ENCODE measurements at regions not wholly inside any gene's neighbourhood (a gene's known extent, or its start where the extent isn't known, plus 50 kb on each side); places are given as distances from the start of the nearest gene placed in this dataset.

- H3K9ac ChIP-seq (ENCODE audit: low read length) = no peak overlapping the region
- no peaks in the 10 kb centered on the region for H3K9me3 ChIP-seq (ENCODE audit: insufficient read depth, low read length)
- no peaks in the 10 kb centered on the region for H3K79me2 ChIP-seq (ENCODE audit: insufficient read depth, low read length)
- TF ChIP-seq CTCF (IDR thresholded peaks at IDR 0.05; ENCODE audit: insufficient read depth, low read length, poor library complexity, severe bottlenecking) (no peak), EZH2phosphoT487 (conservative IDR thresholded peaks at IDR 0.05; ENCODE audit: low read length) (no peak)
- no peaks in the 10 kb centered on the region for H4K20me1 ChIP-seq (ENCODE audit: low read depth, low read length)
- no peaks in the 10 kb centered on the region for H3K27me3 ChIP-seq (ENCODE audit: low read length)
- H3F3A ChIP-seq (ENCODE audit: insufficient read depth) = no peaks in the 10 kb centered on the region
- no peak overlapping the region for H3K4me2 ChIP-seq (ENCODE audit: low read depth, low read length, poor library complexity, severe bottlenecking)
- H2AFZ ChIP-seq (ENCODE audit: low read depth, low read length, severe bottlenecking) = no peak overlapping the region
- H3K27ac ChIP-seq (ENCODE audit: low read depth, low read length) = no peak overlapping the region
- H3K9me2 ChIP-seq (replicated peaks; ENCODE audit: insufficient read depth, low read length) = no peaks in the 10 kb centered on the region
- H3K4me3 ChIP-seq (ENCODE audit: insufficient read depth, low read length, poor library complexity, severe bottlenecking) = no peak overlapping the region
- H3K36me3 ChIP-seq (ENCODE audit: low read length) = no peaks in the 10 kb centered on the region
These were observed 1077.3 kb downstream of the TBC1D22A start for GRCh38 chr22:47839595-47840227.

GRCh38 chr22:47837703-47838102 lies 1075.3 kb downstream of the TBC1D22A start:
- H3K9me2 ChIP-seq (replicated peaks; ENCODE audit: insufficient read depth, low read length) = no peaks in the 10 kb centered on the region
- TF ChIP-seq CTCF (IDR thresholded peaks at IDR 0.05; ENCODE audit: insufficient read depth, low read length, poor library complexity, severe bottlenecking) (peak; percentile 78), EZH2phosphoT487 (conservative IDR thresholded peaks at IDR 0.05; ENCODE audit: low read length) (no peak)
- H3K9ac ChIP-seq (ENCODE audit: low read length) = no peak overlapping the region
- H3K27me3 ChIP-seq (ENCODE audit: low read length) = no peaks in the 10 kb centered on the region
- no peak overlapping the region for H3K4me3 ChIP-seq (ENCODE audit: insufficient read depth, low read length, poor library complexity, severe bottlenecking)
- H3F3A ChIP-seq (ENCODE audit: insufficient read depth) = no peaks in the 10 kb centered on the region
- no peak overlapping the region for H3K4me2 ChIP-seq (ENCODE audit: low read depth, low read length, poor library complexity, severe bottlenecking)
- H3K9me3 ChIP-seq (ENCODE audit: insufficient read depth, low read length) = no peaks in the 10 kb centered on the region
- peak overlapping the region; percentile 28 for H2AFZ ChIP-seq (ENCODE audit: low read depth, low read length, severe bottlenecking)
- H3K36me3 ChIP-seq (ENCODE audit: low read length) = no peaks in the 10 kb centered on the region
- H3K79me2 ChIP-seq (ENCODE audit: insufficient read depth, low read length) = no peaks in the 10 kb centered on the region
- no peak overlapping the region for H3K27ac ChIP-seq (ENCODE audit: low read depth, low read length)
- H4K20me1 ChIP-seq (ENCODE audit: low read depth, low read length) = no peaks in the 10 kb centered on the region

DNA sequence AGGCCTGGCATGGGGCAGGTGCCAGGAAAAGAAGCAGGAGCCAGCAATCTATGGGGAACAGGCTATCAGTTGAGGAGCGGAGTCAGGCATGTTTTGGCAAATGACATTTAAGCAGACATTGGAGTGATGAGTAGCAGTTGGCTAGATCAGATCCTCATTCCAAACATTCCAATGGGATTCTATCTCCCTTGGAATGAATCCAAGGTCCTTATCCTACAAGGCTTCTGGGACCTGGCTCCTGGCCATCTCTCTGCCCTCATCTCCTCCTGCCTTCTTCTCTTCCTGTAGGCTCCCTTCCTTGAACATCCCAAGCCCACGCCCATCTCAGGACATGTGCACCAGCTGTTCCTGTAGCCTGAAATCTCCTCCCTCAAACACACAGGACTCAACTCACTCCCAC lies 1074.5 kb downstream of the TBC1D22A start:
- Histone ChIP-seq H3K9ac (ENCODE audit: low read length) (no peak overlapping the region), H4K20me1 (ENCODE audit: low read depth, low read length) (no peaks in the 10 kb centered on the region), H3K9me2 (replicated peaks; ENCODE audit: insufficient read depth, low read length) (no peaks in the 10 kb centered on the region), H3K9me3 (ENCODE audit: insufficient read depth, low read length) (no peaks in the 10 kb centered on the region), H3K4me3 (ENCODE audit: insufficient read depth, low read length, poor library complexity, severe bottlenecking) (no peak overlapping the region), H2AFZ (ENCODE audit: low read depth, low read length, severe bottlenecking) (no peak overlapping the region), H3F3A (ENCODE audit: insufficient read depth) (no peaks in the 10 kb centered on the region), H3K27ac (ENCODE audit: low read depth, low read length) (no peak overlapping the region), H3K4me2 (ENCODE audit: low read depth, low read length, poor library complexity, severe bottlenecking) (no peak overlapping the region), H3K36me3 (ENCODE audit: low read length) (no peaks in the 10 kb centered on the region), H3K27me3 (ENCODE audit: low read length) (no peaks in the 10 kb centered on the region), H3K79me2 (ENCODE audit: insufficient read depth, low read length) (no peaks in the 10 kb centered on the region)
- TF ChIP-seq CTCF (IDR thresholded peaks at IDR 0.05; ENCODE audit: insufficient read depth, low read length, poor library complexity, severe bottlenecking) (no peak), EZH2phosphoT487 (conservative IDR thresholded peaks at IDR 0.05; ENCODE audit: low read length) (no peak)
